Gastrocnemius medialis (tissue), 4 donors: ENCODE measurements at regions not wholly inside any gene's neighbourhood (a gene's known extent, or its start where the extent isn't known, plus 50 kb on each side); places are given as distances from the start of the nearest gene placed in this dataset.
"Not testable (repeated sequence)": the region's sequence is repeated elsewhere in the genome, so short reads cannot be mapped to it uniquely, and the experiment has no call there.

Experiments
- ATAC-seq, 2 donors: fragments of 150-250 bp; one replicate each; pipeline ENCODE4 v1.9.1; 2016
- DNase-seq, 2 donors: peaks; one replicate each; pipeline ENCODE4 v3.0.0-alpha.2; 2019
- H3K27ac ChIP-seq, 4 donors: fragments of 200-600 bp; sonication (generic); 1 replicate in 1 of 4; 2 replicates in 3 of 4; pipeline ENCODE4 v1.5.1; 2016 to 2018; ENCODE audit warnings: mild to moderate bottlenecking in 2 of 4, moderate library complexity in 1 of 4
- H3K27me3 ChIP-seq, 3 donors: fragments of 200-600 bp; sonication (generic) in 2 of 3; 1 replicate in 1 of 3; 2 replicates in 2 of 3; pipeline versions ENCODE4 v1.5.1 to v1.6.0; 2016 to 2019; ENCODE audit warnings: mild to moderate bottlenecking in 1 of 3, moderate library complexity in 1 of 3
- H3K36me3 ChIP-seq, 2 donors: fragments of 200-600 bp; sonication (generic) in 1 of 2; one replicate each; pipeline ENCODE4 v1.5.1; 2017 to 2018
- H3K4me1 ChIP-seq, 2 donors: fragments of 200-600 bp; sonication (generic) in 1 of 2; one replicate each; pipeline ENCODE4 v1.5.1; 2016 to 2017; ENCODE audit warnings: mild to moderate bottlenecking in 2 of 2
- H3K4me3 ChIP-seq, 4 donors: fragments of 200-600 bp; sonication (generic) in 3 of 4; 1 replicate in 1 of 4; 2 replicates in 3 of 4; pipeline ENCODE4 v1.5.1; 2016 to 2019; ENCODE audit warnings: mild to moderate bottlenecking in 2 of 4
- H3K9me3 ChIP-seq, 3 donors: fragments of 200-600 bp; sonication (generic) in 2 of 3; 1 replicate in 1 of 3; 2 replicates in 2 of 3; pipeline ENCODE4 v1.5.1; 2016 to 2019
- POLR2A ChIP-seq, 2 donors: fragments of 450-650 bp; IDR thresholded peaks; one replicate each; pipeline ENCODE4 v1.6.1; 2017; ENCODE audit warnings: antibody characterized with exemption in 2 of 2, mild to moderate bottlenecking in 2 of 2, moderate library complexity in 2 of 2
- in situ Hi-C, 4 donors: fragments of 200-750 bp; cut with MboI; loops; one replicate each; pipeline versions ENCODE4 v1.15.0 to v1.8.0; 2017; ENCODE audit warnings: low sequenced_read_pairs in 4 of 4
- intact Hi-C: fragments of 100-400 bp; cut with DNase I; formaldehyde crosslinking; loops from one replicate; pipeline ENCODE4 v1.15.1; 2023; ENCODE audit warnings: low total_unique reads
- TF ChIP-seq, protein P1 (sequence below), 5 experiments: fragments of 450-650 bp in 3 of 5; fragments of 200-600 bp in 2 of 5; sonication (generic) in 2 of 5; IDR thresholded peaks in 4 of 5; conservative IDR thresholded peaks in 1 of 5; 1 replicate in 4 of 5; 2 replicates in 1 of 5; pipeline ENCODE4 v1.5.1; 2016 to 2019; ENCODE audit warnings: antibody characterized with exemption in 5 of 5, mild to moderate bottlenecking in 3 of 5, moderate library complexity in 3 of 5

DNA sequence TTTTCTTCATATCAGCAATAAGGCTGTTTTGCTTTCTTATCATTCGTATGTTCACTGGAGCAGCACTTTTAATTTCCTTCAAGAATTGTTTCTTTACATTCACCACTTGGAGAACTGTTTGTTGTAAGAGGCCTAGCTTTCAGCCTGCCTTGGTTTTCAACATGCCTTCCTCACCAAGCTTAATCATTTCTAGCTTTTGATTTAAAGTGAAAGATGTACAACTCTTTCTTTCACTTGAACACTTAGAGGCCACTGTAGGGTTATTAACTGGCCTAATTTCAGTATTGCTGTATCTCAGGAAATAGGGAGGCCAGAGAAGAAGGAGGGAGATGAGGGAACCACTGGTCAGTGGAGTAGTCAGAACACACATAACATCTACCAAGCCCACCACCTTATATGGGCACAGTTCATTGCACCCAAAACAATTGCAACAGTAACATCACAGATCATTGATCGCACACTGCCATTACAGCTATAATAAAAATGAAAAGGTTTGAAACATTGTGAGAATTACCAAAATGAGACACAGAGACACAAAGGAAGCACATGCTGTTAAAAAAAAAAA, 181.4 kb upstream of the TUBA3C start:
- Histone ChIP-seq H3K9me3 (no peaks in the 10 kb centered on the region), H3K27ac (no peak overlapping the region), H3K4me3 (no peak overlapping the region), H3K27me3 (no peaks in the 10 kb centered on the region), H3K36me3 (no peaks in the 10 kb centered on the region), H3K4me1 (no peaks in the 10 kb centered on the region)
- ATAC-seq (no peak), DNase-seq (no peak)
- intact Hi-C loops (no loop called here), in situ Hi-C loops (no loop called here)
- TF ChIP-seq POLR2A (IDR thresholded peaks at IDR 0.05), result no peak
- TF ChIP-seq, protein P1, sequence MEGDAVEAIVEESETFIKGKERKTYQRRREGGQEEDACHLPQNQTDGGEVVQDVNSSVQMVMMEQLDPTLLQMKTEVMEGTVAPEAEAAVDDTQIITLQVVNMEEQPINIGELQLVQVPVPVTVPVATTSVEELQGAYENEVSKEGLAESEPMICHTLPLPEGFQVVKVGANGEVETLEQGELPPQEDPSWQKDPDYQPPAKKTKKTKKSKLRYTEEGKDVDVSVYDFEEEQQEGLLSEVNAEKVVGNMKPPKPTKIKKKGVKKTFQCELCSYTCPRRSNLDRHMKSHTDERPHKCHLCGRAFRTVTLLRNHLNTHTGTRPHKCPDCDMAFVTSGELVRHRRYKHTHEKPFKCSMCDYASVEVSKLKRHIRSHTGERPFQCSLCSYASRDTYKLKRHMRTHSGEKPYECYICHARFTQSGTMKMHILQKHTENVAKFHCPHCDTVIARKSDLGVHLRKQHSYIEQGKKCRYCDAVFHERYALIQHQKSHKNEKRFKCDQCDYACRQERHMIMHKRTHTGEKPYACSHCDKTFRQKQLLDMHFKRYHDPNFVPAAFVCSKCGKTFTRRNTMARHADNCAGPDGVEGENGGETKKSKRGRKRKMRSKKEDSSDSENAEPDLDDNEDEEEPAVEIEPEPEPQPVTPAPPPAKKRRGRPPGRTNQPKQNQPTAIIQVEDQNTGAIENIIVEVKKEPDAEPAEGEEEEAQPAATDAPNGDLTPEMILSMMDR (IDR thresholded peaks at IDR 0.05 in 4 of 5, conservative IDR thresholded peaks at IDR 0.05 in 1 of 5), result no peak

DNA sequence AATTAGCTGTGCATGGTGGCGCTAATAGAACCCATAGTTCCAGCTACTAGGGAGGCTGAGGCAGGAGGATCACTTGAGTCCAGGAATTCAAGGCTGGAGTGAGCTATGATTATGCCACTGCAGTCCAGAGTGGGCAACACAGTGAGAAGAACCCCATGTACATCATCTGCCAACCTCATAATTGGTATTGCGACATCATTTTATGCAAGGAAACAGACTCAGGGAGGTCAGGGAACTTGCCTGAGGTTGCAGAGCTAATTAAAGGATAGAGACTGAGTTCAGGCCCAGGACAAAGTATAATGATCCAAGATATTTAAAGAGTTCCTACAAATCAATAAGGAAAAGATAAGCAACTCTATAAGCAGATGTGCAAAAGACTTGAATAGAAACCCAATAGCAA, 178.1 kb upstream of the TUBA3C start:
- H3K27me3 ChIP-seq, H3K9me3 ChIP-seq, DNase-seq, H3K4me1 ChIP-seq, H3K36me3 ChIP-seq, intact Hi-C loops, in situ Hi-C loops, ATAC-seq, H3K27ac ChIP-seq, H3K4me3 ChIP-seq: not testable (repeated sequence)

DNA sequence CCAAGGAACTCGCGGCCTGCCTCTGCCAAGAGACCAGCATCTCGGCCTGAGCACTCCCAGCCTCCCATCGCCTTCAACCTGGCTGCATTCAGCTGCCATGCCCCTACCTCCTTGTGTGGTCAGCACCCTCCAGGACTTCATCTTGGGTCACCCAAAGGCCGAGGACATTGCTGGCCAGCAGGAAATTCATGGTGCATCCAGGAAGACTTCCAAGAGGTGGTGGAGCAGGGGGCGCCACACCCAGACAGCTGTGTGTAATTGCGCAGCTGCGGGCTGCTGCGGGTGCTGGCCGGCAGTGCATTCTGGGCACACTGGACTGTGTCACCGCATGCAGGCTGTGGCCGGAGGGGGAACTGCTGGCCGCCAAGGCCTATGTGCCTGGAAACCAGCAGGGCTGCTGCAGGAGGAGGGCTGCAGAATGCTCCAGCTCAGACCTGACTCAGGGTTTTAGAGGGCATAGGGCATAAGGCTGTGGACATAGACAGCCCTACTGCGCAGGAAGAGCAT, 164.3 kb upstream of the TUBA3C start:
- intact Hi-C loops, result no loop called here
- no peak for DNase-seq
- TF ChIP-seq POLR2A (IDR thresholded peaks at IDR 0.05), result no peak
- TF ChIP-seq, protein P1 (IDR thresholded peaks at IDR 0.05 in 4 of 5, conservative IDR thresholded peaks at IDR 0.05 in 1 of 5), result no peak

DNA sequence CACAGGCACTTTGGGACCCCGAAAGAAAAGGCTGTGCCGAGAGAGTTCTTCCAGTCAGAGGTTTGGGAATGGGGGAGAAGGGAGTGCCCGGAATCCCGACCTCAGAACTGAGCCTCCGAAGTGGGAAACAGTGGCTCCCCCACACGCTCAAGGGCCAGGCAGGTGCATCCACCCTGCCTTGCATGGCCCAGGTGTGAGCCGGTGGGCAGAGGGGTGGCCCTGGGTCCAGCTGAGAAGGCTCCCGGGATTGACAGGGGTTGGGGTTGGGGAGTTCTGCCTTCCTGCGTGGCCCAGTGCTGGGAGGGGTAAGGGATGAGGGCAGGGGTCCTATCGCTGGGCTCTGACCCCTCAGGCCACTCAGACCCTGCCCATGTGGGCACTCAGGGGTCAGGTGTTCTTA, 163.5 kb upstream of the TUBA3C start:
- Histone ChIP-seq H3K27ac (no peak overlapping the region), H3K9me3 (no peaks in the 10 kb centered on the region), H3K36me3 (no peaks in the 10 kb centered on the region), H3K4me1 (no peaks in the 10 kb centered on the region), H3K4me3 (no peak overlapping the region), H3K27me3 (peaks cover 0 to 6% (median 0%) of the 10 kb centered on the region in 3 donors)
- in situ Hi-C loops (no loop called here), intact Hi-C loops (no loop called here)
- DNase-seq (no peak), ATAC-seq (no peak)
- TF ChIP-seq, protein P1 (IDR thresholded peaks at IDR 0.05 in 4 of 5, conservative IDR thresholded peaks at IDR 0.05 in 1 of 5), result no peak
- TF ChIP-seq POLR2A (IDR thresholded peaks at IDR 0.05), result no peak

More for the DNA sequence above, 164.3 kb upstream of the TUBA3C start:
- no peak overlapping the region for H3K27ac ChIP-seq
- in situ Hi-C loops, result no loop called here
- no peak overlapping the region for H3K4me3 ChIP-seq
- peaks cover 0 to 6% (median 0%) of the 10 kb centered on the region in 3 donors for H3K27me3 ChIP-seq
- no peak for ATAC-seq
- no peaks in the 10 kb centered on the region for H3K36me3 ChIP-seq
- H3K4me1 ChIP-seq, result no peaks in the 10 kb centered on the region
- no peaks in the 10 kb centered on the region for H3K9me3 ChIP-seq

DNA sequence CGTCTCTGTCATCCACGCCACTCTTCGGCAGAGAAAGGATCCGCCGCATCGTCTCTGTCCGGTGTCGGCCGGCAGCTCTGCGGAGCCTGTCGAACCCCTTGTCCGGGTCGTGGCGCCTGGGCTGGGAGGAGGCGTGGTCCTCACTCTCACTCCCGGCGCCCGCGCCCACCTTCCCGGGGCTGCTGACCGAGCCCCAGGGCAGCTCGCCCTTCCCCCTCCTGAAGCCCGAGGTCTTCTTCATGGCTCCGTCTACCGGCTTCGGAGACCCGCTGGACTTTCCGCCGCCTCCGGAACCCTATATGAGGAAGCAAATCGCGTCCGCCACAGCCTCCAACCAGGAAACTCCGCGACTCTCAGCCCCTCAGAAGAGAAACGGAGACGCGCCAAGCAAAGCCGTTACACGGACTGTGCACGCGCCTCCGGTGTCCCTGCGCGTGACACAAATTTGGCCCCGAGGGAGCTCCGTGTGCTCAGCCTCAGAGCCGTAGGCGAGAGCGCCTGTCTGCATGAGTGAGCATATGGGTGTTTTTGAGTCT, 163.0 kb upstream of the TUBA3C start:
- DNase-seq, H3K4me1 ChIP-seq, H3K27ac ChIP-seq, H3K9me3 ChIP-seq, H3K27me3 ChIP-seq, in situ Hi-C loops, intact Hi-C loops, ATAC-seq, H3K36me3 ChIP-seq: not testable (repeated sequence)
- peak overlapping the region in 1 of 4 donors; percentile 32 for H3K4me3 ChIP-seq

DNA sequence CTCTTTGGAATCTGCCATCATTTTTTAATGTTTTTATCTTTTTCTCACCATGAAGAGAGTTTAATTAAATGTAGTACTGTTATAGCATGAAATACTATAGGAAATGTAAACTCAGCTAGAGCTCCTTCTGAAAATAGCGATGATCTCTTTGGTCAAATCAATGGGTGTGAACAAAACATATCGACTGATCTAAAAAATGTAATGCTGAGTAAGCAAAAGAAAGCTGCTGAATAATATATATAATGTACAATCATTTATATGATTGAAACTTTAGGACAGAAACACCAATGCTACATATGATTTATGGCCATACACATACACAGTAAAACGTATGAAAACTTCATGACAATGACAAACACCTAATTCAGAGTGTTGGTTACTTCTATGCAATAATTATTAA, 150.8 kb upstream of the TUBA3C start:
- Histone ChIP-seq H3K4me1 (no peaks in the 10 kb centered on the region), H3K9me3 (no peaks in the 10 kb centered on the region), H3K36me3 (no peaks in the 10 kb centered on the region), H3K4me3 (no peak overlapping the region), H3K27me3 (no peaks in the 10 kb centered on the region), H3K27ac (no peak overlapping the region)
- in situ Hi-C loops (no loop called here), intact Hi-C loops (no loop called here)
- DNase-seq, result no peak
- no peak for ATAC-seq
- no peak for TF ChIP-seq POLR2A (IDR thresholded peaks at IDR 0.05)
- TF ChIP-seq, protein P1 (IDR thresholded peaks at IDR 0.05 in 4 of 5, conservative IDR thresholded peaks at IDR 0.05 in 1 of 5), result no peak
